Ectodermal cell (in vitro differentiated cells): ENCODE measurements at regions not wholly inside any gene's neighbourhood (a gene's known extent, or its start where the extent isn't known, plus 50 kb on each side); places are given as distances from the start of the nearest gene placed in this dataset.
"Not testable (repeated sequence)": the region's sequence is repeated elsewhere in the genome, so short reads cannot be mapped to it uniquely, and the experiment has no call there.

Experiments used
- H3K27ac ChIP-seq: 2 replicates; pipeline ENCODE4 v1.7.0; 2013; ENCODE audit warnings: mild to moderate bottlenecking, low read depth, low read length; ENCODE audit not compliant: insufficient read depth, poor library complexity, severe bottlenecking
- H3K27me3 ChIP-seq: 2 replicates; pipeline ENCODE4 v1.7.0; 2013; ENCODE audit warnings: mild to moderate bottlenecking, low read length; ENCODE audit not compliant: insufficient read depth, control insufficient read depth, poor library complexity, severe bottlenecking
- H3K36me3 ChIP-seq: one replicate; pipeline ENCODE4 v1.7.0; 2013; ENCODE audit warnings: low read length; ENCODE audit not compliant: control insufficient read depth, insufficient read depth
- H3K4me1 ChIP-seq: one replicate; pipeline ENCODE4 v1.7.0; 2013; ENCODE audit warnings: low read length; ENCODE audit not compliant: control insufficient read depth, insufficient read depth
- H3K4me3 ChIP-seq: 2 replicates; pipeline ENCODE4 v1.7.0; 2013; ENCODE audit warnings: low read depth, low read length, control low read depth; ENCODE audit not compliant: insufficient read depth
- H3K9me3 ChIP-seq: 2 replicates; pipeline ENCODE4 v1.7.0; 2013; ENCODE audit warnings: mild to moderate bottlenecking, low read length, moderate library complexity; ENCODE audit not compliant: control insufficient read depth
- WGBS, 2 experiments: methylation state at CpG; one replicate each; pipeline ENCODE4 v1.1.7; 2013; ENCODE audit warnings: missing lambda C conversion rate in 2 of 2; 5-methylcytosine and 5-hydroxymethylcytosine counted together

- H3K4me1 ChIP-seq, result no peaks in the 10 kb centered on the region
- H3K9me3 ChIP-seq, result no peaks in the 10 kb centered on the region
- H3K36me3 ChIP-seq, result no peaks in the 10 kb centered on the region
- no peaks in the 10 kb centered on the region for H3K27me3 ChIP-seq
- 50 to 61% methylated on average over 3 of the region's 3 CpGs for WGBS, 2 experiments
- H3K27ac ChIP-seq, result no peak overlapping the region
- H3K4me3 ChIP-seq, result no peak overlapping the region
Measured at GRCh38 chr17:45666046-45666600, 118.0 kb upstream of the CRHR1 start.

DNA sequence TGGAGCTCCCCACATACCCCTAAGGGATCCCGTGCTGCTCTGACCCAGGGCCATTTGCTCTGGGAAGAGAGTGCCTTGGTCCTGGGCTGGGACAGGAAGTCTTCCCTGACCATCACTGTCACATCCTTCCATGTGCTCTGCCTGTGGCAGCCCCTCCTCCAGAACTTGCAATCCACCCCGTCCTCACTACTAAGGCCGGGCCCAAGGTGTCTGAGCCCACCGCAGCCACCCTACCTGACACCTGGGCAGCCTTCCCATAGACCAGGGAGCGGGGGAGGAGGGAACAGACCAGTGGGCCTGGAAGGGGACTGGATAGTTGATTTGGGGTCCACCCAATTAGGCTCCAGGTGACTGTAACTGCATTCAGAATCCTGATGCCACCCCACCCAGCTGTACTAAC, 117.5 kb upstream of the CRHR1 start:
- H3K4me3 ChIP-seq, result no peak overlapping the region
- no peaks in the 10 kb centered on the region for H3K27me3 ChIP-seq
- no peak overlapping the region for H3K27ac ChIP-seq
- no peaks in the 10 kb centered on the region for H3K36me3 ChIP-seq
- no peaks in the 10 kb centered on the region for H3K4me1 ChIP-seq
- H3K9me3 ChIP-seq, result no peaks in the 10 kb centered on the region
- WGBS, 2 experiments, result 83 to 88% methylated on average over 5 of the region's 5 CpGs

DNA sequence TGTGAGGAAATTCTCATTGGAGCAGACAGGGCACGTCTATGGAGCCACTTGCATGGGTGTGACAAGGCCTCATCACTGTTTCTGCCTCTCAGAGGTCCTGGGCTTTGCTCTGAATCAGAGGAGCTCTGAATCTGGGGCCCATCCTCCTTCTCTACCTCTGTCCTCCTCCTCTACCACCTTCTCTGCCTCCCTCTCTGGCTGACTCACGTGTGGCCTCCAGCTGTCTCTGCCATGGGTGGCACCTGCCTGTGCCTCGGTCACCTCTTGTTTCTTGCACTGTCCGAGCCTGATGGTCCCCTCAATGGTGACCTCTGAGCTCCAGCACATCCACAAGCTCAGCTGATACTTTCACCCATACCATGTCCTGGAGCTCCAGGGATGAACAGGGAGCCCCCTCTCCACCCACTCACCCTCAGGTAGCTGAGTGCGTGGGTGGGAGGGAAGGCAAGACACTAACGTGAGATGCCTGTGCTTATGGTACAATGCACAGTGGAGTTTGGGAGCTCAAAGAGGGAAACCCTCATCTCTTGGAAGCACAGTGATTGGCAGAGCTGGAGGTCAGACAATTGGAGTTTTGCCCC, 116.4 kb upstream of the CRHR1 start:
- WGBS, 2 experiments, result 79 to 81% methylated on average over 6 of the region's 6 CpGs
- no peaks in the 10 kb centered on the region for H3K27me3 ChIP-seq
- H3K4me1 ChIP-seq, result no peaks in the 10 kb centered on the region
- no peaks in the 10 kb centered on the region for H3K9me3 ChIP-seq
- no peak overlapping the region for H3K4me3 ChIP-seq
- H3K27ac ChIP-seq, result no peak overlapping the region
- no peaks in the 10 kb centered on the region for H3K36me3 ChIP-seq

- Histone ChIP-seq H3K36me3 (no peaks in the 10 kb centered on the region), H3K9me3 (no peaks in the 10 kb centered on the region), H3K4me3 (no peak overlapping the region), H3K27me3 (no peaks in the 10 kb centered on the region), H3K27ac (no peak overlapping the region), H3K4me1 (no peaks in the 10 kb centered on the region)
- 86 to 90% methylated on average over 4 of the region's 4 CpGs for WGBS, 2 experiments
Measured at GRCh38 chr17:45668316-45668715, 115.8 kb upstream of the CRHR1 start.

GRCh38 chr17:45672301-45672700, 111.8 kb upstream of the CRHR1 start:
- no peak overlapping the region for H3K27ac ChIP-seq
- H3K9me3 ChIP-seq, result no peaks in the 10 kb centered on the region
- H3K4me3 ChIP-seq, result no peak overlapping the region
- no peaks in the 10 kb centered on the region for H3K27me3 ChIP-seq
- H3K36me3 ChIP-seq, result no peaks in the 10 kb centered on the region
- no peaks in the 10 kb centered on the region for H3K4me1 ChIP-seq
- 73 to 76% methylated on average over 16 of the region's 16 CpGs for WGBS, 2 experiments

- Histone ChIP-seq H3K27me3 (no peaks in the 10 kb centered on the region), H3K4me3 (no peak overlapping the region)
Measured at GRCh38 chr17:45672792-45673191, 111.3 kb upstream of the CRHR1 start.

GRCh38 chr17:45673759-45674158, 110.4 kb upstream of the CRHR1 start:
- H3K4me1 ChIP-seq, H3K4me3 ChIP-seq, H3K27me3 ChIP-seq, H3K27ac ChIP-seq, H3K9me3 ChIP-seq, H3K36me3 ChIP-seq: not testable (repeated sequence)
- WGBS, 2 experiments, result 82 to 92% methylated on average over 5 of the region's 5 CpGs

More at GRCh38 chr17:45672792-45673191, 111.3 kb upstream of the CRHR1 start:
- 89% methylated on average over 5 of the region's 5 CpGs for WGBS, 2 experiments
- Histone ChIP-seq H3K36me3 (no peaks in the 10 kb centered on the region), H3K9me3 (no peaks in the 10 kb centered on the region), H3K4me1 (no peaks in the 10 kb centered on the region), H3K27ac (no peak overlapping the region)

DNA sequence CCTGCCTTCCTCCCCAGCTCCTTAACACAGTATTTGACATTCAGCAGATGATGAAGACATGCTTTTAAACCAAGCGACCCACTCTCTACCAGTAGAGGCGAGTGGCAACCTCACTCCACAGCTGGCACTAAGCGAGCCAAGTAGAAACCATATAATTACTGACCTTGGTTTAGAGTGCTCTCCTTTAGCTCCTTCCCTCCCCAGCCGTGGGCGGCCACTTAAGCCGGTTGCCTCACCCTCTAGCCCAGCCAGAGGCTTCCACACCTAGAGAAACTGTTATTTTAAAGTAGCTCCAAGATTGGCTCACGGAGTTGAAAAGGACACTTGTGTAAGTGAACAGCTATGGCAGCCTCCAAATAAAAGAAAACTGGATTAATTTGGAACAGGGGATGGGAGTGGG, 109.1 kb upstream of the CRHR1 start:
- Histone ChIP-seq H3K4me3 (no peak overlapping the region), H3K4me1 (no peaks in the 10 kb centered on the region), H3K27me3 (no peaks in the 10 kb centered on the region), H3K36me3 (no peaks in the 10 kb centered on the region), H3K9me3 (no peaks in the 10 kb centered on the region), H3K27ac (no peak overlapping the region)
- WGBS, 2 experiments, result 82% methylated on average over 7 of the region's 7 CpGs

- WGBS, 2 experiments, result 88 to 91% methylated on average over 3 of the region's 3 CpGs
- H3K27me3 ChIP-seq, result no peaks in the 10 kb centered on the region
- no peaks in the 10 kb centered on the region for H3K9me3 ChIP-seq
- no peaks in the 10 kb centered on the region for H3K4me1 ChIP-seq
- no peaks in the 10 kb centered on the region for H3K36me3 ChIP-seq
- no peak overlapping the region for H3K4me3 ChIP-seq
- H3K27ac ChIP-seq, result no peak overlapping the region
Measured at GRCh38 chr17:45675892-45676291, 108.2 kb upstream of the CRHR1 start.

DNA sequence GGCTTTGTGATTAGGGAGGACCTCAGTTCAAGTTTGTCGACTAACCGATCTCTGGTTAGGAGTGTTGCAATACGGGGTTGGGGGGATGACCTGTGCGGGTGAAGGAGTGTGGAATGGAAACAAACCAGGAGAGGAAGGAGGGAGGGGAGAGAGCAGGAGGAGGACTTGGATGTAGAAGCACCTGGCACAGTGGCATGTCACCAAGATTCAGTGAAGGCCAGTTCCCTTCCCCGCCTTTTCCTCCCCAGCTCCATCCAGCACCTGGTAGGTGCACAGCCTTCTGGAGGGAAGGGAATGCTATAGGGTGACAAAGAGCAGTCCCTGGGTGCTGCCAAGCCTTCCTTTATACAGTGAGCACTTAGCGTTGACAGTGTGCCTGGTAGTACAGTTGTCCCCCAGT, 107.4 kb upstream of the CRHR1 start:
- no peaks in the 10 kb centered on the region for H3K4me1 ChIP-seq
- no peaks in the 10 kb centered on the region for H3K27me3 ChIP-seq
- 87 to 88% methylated on average over 6 of the region's 6 CpGs for WGBS, 2 experiments
- no peaks in the 10 kb centered on the region for H3K9me3 ChIP-seq
- no peaks in the 10 kb centered on the region for H3K36me3 ChIP-seq
- H3K4me3 ChIP-seq, result no peak overlapping the region
- no peak overlapping the region for H3K27ac ChIP-seq

DNA sequence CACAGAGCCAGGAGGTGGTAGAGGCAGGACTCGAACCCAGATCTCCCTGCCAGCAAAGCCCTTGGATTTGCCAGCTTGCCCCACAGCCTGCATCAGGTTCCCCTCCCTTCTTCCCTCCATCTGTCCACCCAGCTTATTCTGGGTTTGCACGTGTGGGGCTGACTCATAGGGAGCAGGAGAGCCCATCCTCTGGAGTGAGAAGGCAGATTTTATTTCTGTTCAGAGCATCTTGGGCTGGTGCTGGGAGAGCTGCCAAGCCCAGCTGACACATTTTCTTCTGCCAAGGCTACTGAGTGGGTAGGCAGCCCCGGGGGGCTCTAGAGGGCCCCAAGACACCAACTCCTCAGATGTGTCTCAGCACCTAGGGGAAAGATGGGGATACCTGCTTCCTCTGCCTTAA, 106.3 kb upstream of the CRHR1 start:
- Histone ChIP-seq H3K27me3 (no peaks in the 10 kb centered on the region), H3K4me1 (no peaks in the 10 kb centered on the region), H3K27ac (no peak overlapping the region), H3K9me3 (no peaks in the 10 kb centered on the region), H3K4me3 (no peak overlapping the region), H3K36me3 (no peaks in the 10 kb centered on the region)
- 67 to 73% methylated on average over 3 of the region's 3 CpGs for WGBS, 2 experiments
